ENCODE measurements at regions not wholly inside any gene's neighbourhood (a gene's known extent, or its start where the extent isn't known, plus 50 kb on each side); places are given as distances from the start of the nearest gene placed in this dataset.
"Not testable (repeated sequence)": the region's sequence is repeated elsewhere in the genome, so short reads cannot be mapped to it uniquely, and the experiment has no call there.

- Mint-ChIP-seq H3K4me3 (ENCODE audit: unreplicated experiment) (no peak overlapping the region), H3K27me3 (ENCODE audit: low read depth) (peaks cover 13% of the 10 kb centered on the region), H3K4me1 (ENCODE audit: low read depth) (peaks cover 3% of the 10 kb centered on the region), H3K27ac (ENCODE audit: unreplicated experiment) (no peak overlapping the region), H3K9me3 (ENCODE audit: low read depth) (peaks cover 4% of the 10 kb centered on the region), H3K36me3 (ENCODE audit: low read depth) (no peaks in the 10 kb centered on the region)
- no peak for DNase-seq (ENCODE audit: low spot score)
- no peak for TF ChIP-seq CTCF (IDR thresholded peaks at IDR 0.05)
Measured at GRCh38 chr4:82125787-82126297, 247.9 kb downstream of the HNRNPD start.

- Mint-ChIP-seq H3K36me3 (ENCODE audit: low read depth) (no peaks in the 10 kb centered on the region), H3K4me3 (ENCODE audit: unreplicated experiment) (no peak overlapping the region), H3K4me1 (ENCODE audit: low read depth) (peaks cover 3% of the 10 kb centered on the region), H3K27me3 (ENCODE audit: low read depth) (peaks cover 13% of the 10 kb centered on the region), H3K27ac (ENCODE audit: unreplicated experiment) (no peak overlapping the region), H3K9me3 (ENCODE audit: low read depth) (peaks cover 4% of the 10 kb centered on the region)
- no peak for TF ChIP-seq CTCF (IDR thresholded peaks at IDR 0.05)
- DNase-seq (ENCODE audit: low spot score): no peak
Measured at GRCh38 chr4:82124932-82125786, 248.6 kb downstream of the HNRNPD start.

- DNase-seq (ENCODE audit: low spot score): no peak
- Mint-ChIP-seq H3K36me3 (ENCODE audit: low read depth) (no peaks in the 10 kb centered on the region), H3K27ac (ENCODE audit: unreplicated experiment) (no peak overlapping the region), H3K9me3 (ENCODE audit: low read depth) (peaks cover 4% of the 10 kb centered on the region), H3K4me3 (ENCODE audit: unreplicated experiment) (no peak overlapping the region), H3K4me1 (ENCODE audit: low read depth) (peaks cover 3% of the 10 kb centered on the region), H3K27me3 (ENCODE audit: low read depth) (peaks cover 11% of the 10 kb centered on the region)
- no peak for TF ChIP-seq CTCF (IDR thresholded peaks at IDR 0.05)
Measured at GRCh38 chr4:82124365-82124764, 249.4 kb downstream of the HNRNPD start.

GRCh38 chr4:82123934-82124333 lies 249.9 kb downstream of the HNRNPD start:
- Mint-ChIP-seq H3K27me3 (ENCODE audit: low read depth) (peaks cover 7% of the 10 kb centered on the region), H3K36me3 (ENCODE audit: low read depth) (no peaks in the 10 kb centered on the region), H3K4me3 (ENCODE audit: unreplicated experiment) (no peak overlapping the region), H3K9me3 (ENCODE audit: low read depth) (peaks cover under 1% of the 10 kb centered on the region), H3K27ac (ENCODE audit: unreplicated experiment) (no peak overlapping the region), H3K4me1 (ENCODE audit: low read depth) (peaks cover 3% of the 10 kb centered on the region)
- TF ChIP-seq CTCF (IDR thresholded peaks at IDR 0.05): no peak
- DNase-seq (ENCODE audit: low spot score): no peak

- not testable (repeated sequence) for H3K4me1 Mint-ChIP-seq (ENCODE audit: low read depth); H3K36me3 Mint-ChIP-seq (ENCODE audit: low read depth); DNase-seq (ENCODE audit: low spot score); H3K27ac Mint-ChIP-seq (ENCODE audit: unreplicated experiment); H3K27me3 Mint-ChIP-seq (ENCODE audit: low read depth); H3K9me3 Mint-ChIP-seq (ENCODE audit: low read depth); H3K4me3 Mint-ChIP-seq (ENCODE audit: unreplicated experiment)
Measured at GRCh38 chr4:82115183-82115582, 258.6 kb downstream of the HNRNPD start.

- no peak overlapping the region for H3K27ac Mint-ChIP-seq (ENCODE audit: unreplicated experiment)
- no peaks in the 10 kb centered on the region for H3K36me3 Mint-ChIP-seq (ENCODE audit: low read depth)
- H3K4me3 Mint-ChIP-seq (ENCODE audit: unreplicated experiment): no peak overlapping the region
- no peak for DNase-seq (ENCODE audit: low spot score)
- no peaks in the 10 kb centered on the region for H3K9me3 Mint-ChIP-seq (ENCODE audit: low read depth)
- peaks cover 2% of the 10 kb centered on the region for H3K27me3 Mint-ChIP-seq (ENCODE audit: low read depth)
- no peaks in the 10 kb centered on the region for H3K4me1 Mint-ChIP-seq (ENCODE audit: low read depth)
- TF ChIP-seq CTCF (IDR thresholded peaks at IDR 0.05): no peak
Measured at GRCh38 chr4:82108506-82108905, 265.3 kb downstream of the HNRNPD start.

Measured in chondrocyte (in vitro differentiated cells).